HepG2 (cell line): ENCODE measurements at regions not wholly inside any gene's neighbourhood (a gene's known extent, or its start where the extent isn't known, plus 50 kb on each side); places are given as distances from the start of the nearest gene placed in this dataset.
"Not testable (repeated sequence)": the region's sequence is repeated elsewhere in the genome, so short reads cannot be mapped to it uniquely, and the experiment has no call there.

Experiments used
- ATAC-seq: fragments of 200-7000 bp; cut with Tn5 transposase; 3 replicates; pipeline ENCODE4 v1.9.1; 2020; ENCODE audit warnings: mild to moderate bottlenecking, moderate library complexity
- BruUV-seq: library from RNA; stranded (reverse); fragments of 400-500 nt; replicated peaks from 2 replicates; lab custom pipeline; 2021; lab: Mats Ljungman, UMichigan
- CTCF ChIA-PET: fragments of 300-600 bp; formaldehyde crosslinking; extraction: SDS; loops from one replicate; lab custom pipeline; 2021; ENCODE audit warnings: low total read pairs, inconsistent platforms, low intra/inter-chr PET ratio; lab: Yijun Ruan, JAX
- POLR2A ChIA-PET: fragments of 350-600 bp; sonication (Branson Sonifier 250); formaldehyde crosslinking; loops from one replicate; lab custom pipeline; 2020; ENCODE audit warnings: antibody characterized with exemption, inconsistent platforms; lab: Yijun Ruan, JAX
- DNase-seq: peaks from one replicate; pipeline ENCODE4 v3.0.0-alpha.2; 2015; ENCODE audit warnings: low spot score
- FAIRE-seq: peaks from 3 replicates; lab custom pipeline; 2011; peaks lifted over from hg19 to GRCh38; lab: Jason Lieb, UNC
- H2AFZ ChIP-seq: one replicate; pipeline ENCODE4 v1.6.1; 2011; ENCODE audit warnings: low read length, inconsistent platforms
- H3K27ac ChIP-seq: fragments of 300-600 bp; 3 replicates; pipeline ENCODE4 v1.8.0; 2011; ENCODE audit warnings: mixed run types, mild to moderate bottlenecking, mixed read lengths, low read length, inconsistent platforms; ENCODE audit not compliant: insufficient read depth; ENCODE audit errors: extremely low read length
- H3K27me3 ChIP-seq, 2 experiments: fragments of 200-600 bp in 1 of 2; 2 replicates in 1 of 2; 3 replicates in 1 of 2; pipeline versions ENCODE4 v1.6.0 to v1.8.0; 2011; ENCODE audit warnings: low read length in 2 of 2, mild to moderate bottlenecking in 2 of 2, moderate library complexity in 2 of 2, inconsistent platforms in 1 of 2; ENCODE audit not compliant: insufficient read depth in 2 of 2, control insufficient read depth in 1 of 2
- H3K36me3 ChIP-seq, 2 experiments: fragments of 200-600 bp in 1 of 2; replicated peaks in 1 of 2; 2 replicates in 1 of 2; 3 replicates in 1 of 2; pipeline versions ENCODE4 v1.5.1 to v1.8.0; 2011; ENCODE audit warnings: low read length in 2 of 2, inconsistent platforms in 1 of 2; ENCODE audit not compliant: insufficient read depth in 2 of 2, control insufficient read depth in 1 of 2
- H3K4me1 ChIP-seq: 2 replicates; pipeline ENCODE4 v1.5.1; 2012; ENCODE audit warnings: low read length, inconsistent platforms; ENCODE audit not compliant: insufficient read depth
- H3K4me2 ChIP-seq: 2 replicates; pipeline ENCODE4 v1.6.0; 2011; ENCODE audit warnings: low read depth, low read length, inconsistent platforms
- H3K4me3 ChIP-seq, 3 experiments: fragments of 200-600 bp in 1 of 3; sonication (generic), shearing (Covaris generic) in 1 of 3; replicated peaks in 1 of 3; 2 replicates each; pipeline ENCODE4 v1.5.1; 2011 to 2016; ENCODE audit warnings: low read length in 3 of 3, inconsistent platforms in 2 of 3, low read depth in 2 of 3, mild to moderate bottlenecking in 2 of 3, control low read depth in 1 of 3, mixed read lengths in 1 of 3; ENCODE audit not compliant: insufficient read depth in 1 of 3
- H3K79me2 ChIP-seq: one replicate; pipeline ENCODE4 v1.6.1; 2011; ENCODE audit warnings: low read length, inconsistent platforms; ENCODE audit not compliant: insufficient read depth
- H3K9ac ChIP-seq: 2 replicates; pipeline ENCODE4 v1.6.0; 2011; ENCODE audit warnings: mild to moderate bottlenecking, low read depth, low read length, inconsistent platforms; ENCODE audit not compliant: insufficient read depth
- H3K9me3 ChIP-seq: 2 replicates; pipeline ENCODE4 v1.5.1; 2012; ENCODE audit warnings: mild to moderate bottlenecking, low read length
- H4K20me1 ChIP-seq: 2 replicates; pipeline ENCODE4 v1.6.0; 2011; ENCODE audit warnings: inconsistent platforms, mild to moderate bottlenecking, low read length, moderate library complexity; ENCODE audit not compliant: insufficient read depth
- JARID2 ChIP-seq: sonication (generic); formaldehyde crosslinking; IDR thresholded peaks from 2 replicates; pipeline ENCODE4 v1.8.1; 2023; ENCODE audit warnings: missing genetic modification reagents, inconsistent platforms; ENCODE audit not compliant: insufficient replicate concordance
- NBN ChIP-seq: fragments of 450-650 bp; conservative IDR thresholded peaks from 2 replicates; pipeline ENCODE4 v1.6.1; 2017
- NFIC ChIP-seq: IDR thresholded peaks from 2 replicates; pipeline ENCODE4 v1.6.1; 2012; ENCODE audit warnings: mild to moderate bottlenecking, low read length, inconsistent platforms
- POLR2G ChIP-seq: fragments of 200-400 bp; formaldehyde crosslinking; IDR thresholded peaks from 2 replicates; pipeline ENCODE4 v1.6.1; 2018; ENCODE audit warnings: mild to moderate bottlenecking, low read depth, low read length, moderate library complexity
- ZNF432 ChIP-seq: sonication (generic); formaldehyde crosslinking; IDR thresholded peaks from 2 replicates; pipeline ENCODE4 v1.5.0; 2020; ENCODE audit warnings: missing genetic modification reagents, mild to moderate bottlenecking, borderline replicate concordance
- ZNF546 ChIP-seq: sonication (generic); formaldehyde crosslinking; conservative IDR thresholded peaks from 2 replicates; pipeline ENCODE4 v1.8.1; 2023; ENCODE audit warnings: mild to moderate bottlenecking, missing genetic modification reagents
- ZNF549 ChIP-seq: sonication (generic); formaldehyde crosslinking; IDR thresholded peaks from 2 replicates; pipeline ENCODE4 v1.5.0; 2020; ENCODE audit warnings: missing genetic modification reagents
- ZNF780A ChIP-seq: sonication (generic); formaldehyde crosslinking; IDR thresholded peaks from 2 replicates; pipeline ENCODE4 v1.8.0; 2022; ENCODE audit warnings: mild to moderate bottlenecking, missing genetic modification reagents, moderate library complexity
- WGBS: methylation state at CpG from one replicate; pipeline ENCODE4 v1.1.6; 2017; ENCODE audit warnings: low lambda C conversion rate; 5-methylcytosine and 5-hydroxymethylcytosine counted together
- in situ Hi-C: cut with HindIII; loops from 2 replicates; pipeline ENCODE4 v1.10.0; 2017; ENCODE audit warnings: low pct_unique_long_range_greater_than_20kb; ENCODE audit not compliant: extremely low pct_ligation_motif_present
- intact Hi-C: fragments of 100-400 bp; cut with micrococcal nuclease; formaldehyde crosslinking; loops from one replicate; pipeline ENCODE4 v1.10.0; 2022; ENCODE audit not compliant: unreplicated experiment

DNA sequence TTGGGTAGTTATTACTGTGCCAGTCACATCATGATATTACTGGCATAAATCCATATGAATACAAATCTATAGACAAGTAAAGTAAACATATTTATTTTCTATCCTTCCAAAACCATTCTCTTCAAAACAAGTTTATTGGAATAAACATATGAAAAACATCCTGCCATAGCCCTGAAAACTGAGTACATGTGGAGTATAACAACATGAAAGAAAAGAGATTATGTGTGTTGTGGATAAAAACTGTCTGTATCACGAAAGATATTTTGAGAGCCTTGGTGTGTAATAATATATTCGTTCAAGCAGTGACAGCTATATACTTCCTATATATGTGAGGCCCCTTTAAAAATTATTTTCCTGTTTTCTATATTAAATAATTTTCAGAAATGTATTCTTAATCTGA lies 1742.2 kb downstream of the ARAP2 start (continued):
- TF ChIP-seq ZNF780A (CRISPR knock-in tag), result no peak
- no peak for TF ChIP-seq ZNF432 (CRISPR knock-in tag)
- no peak for TF ChIP-seq JARID2 (CRISPR knock-in tag)
- no peak for TF ChIP-seq ZNF549 (CRISPR knock-in tag)
- no peak for TF ChIP-seq ZNF546
- no peak for TF ChIP-seq NFIC
- no peak for TF ChIP-seq NBN
- TF ChIP-seq POLR2G, result no peak

- intact Hi-C loops, H3K4me2 ChIP-seq, H3K36me3 ChIP-seq, H3K27me3 ChIP-seq, CTCF ChIA-PET, H3K27ac ChIP-seq, H2AFZ ChIP-seq, H3K4me1 ChIP-seq, ATAC-seq, H3K4me3 ChIP-seq, FAIRE-seq, DNase-seq, BruUV-seq, H4K20me1 ChIP-seq, H3K79me2 ChIP-seq, H3K9me3 ChIP-seq, in situ Hi-C loops, H3K9ac ChIP-seq, POLR2A ChIA-PET: not testable (repeated sequence)
- 42% methylated on average over 2 of the region's 2 CpGs for WGBS
Measured at GRCh38 chr4:34504731-34505130, 1739.6 kb downstream of the ARAP2 start.

- ATAC-seq, H3K79me2 ChIP-seq, H3K27ac ChIP-seq, H2AFZ ChIP-seq, in situ Hi-C loops, H3K4me1 ChIP-seq, intact Hi-C loops, DNase-seq, H3K4me2 ChIP-seq, H3K9me3 ChIP-seq, FAIRE-seq, H3K27me3 ChIP-seq, H3K4me3 ChIP-seq, BruUV-seq, CTCF ChIA-PET, H3K36me3 ChIP-seq, H4K20me1 ChIP-seq, H3K9ac ChIP-seq, POLR2A ChIA-PET: not testable (repeated sequence)
- no CpG with 5 or more reads among the region's 26 CpGs for WGBS
Measured at GRCh38 chr4:34506511-34507092, 1737.7 kb downstream of the ARAP2 start.
